ENCODE measurements at regions not wholly inside any gene's neighbourhood (a gene's known extent, or its start where the extent isn't known, plus 50 kb on each side); places are given as distances from the start of the nearest gene placed in this dataset.
"Not testable (repeated sequence)": the region's sequence is repeated elsewhere in the genome, so short reads cannot be mapped to it uniquely, and the experiment has no call there.

DNA sequence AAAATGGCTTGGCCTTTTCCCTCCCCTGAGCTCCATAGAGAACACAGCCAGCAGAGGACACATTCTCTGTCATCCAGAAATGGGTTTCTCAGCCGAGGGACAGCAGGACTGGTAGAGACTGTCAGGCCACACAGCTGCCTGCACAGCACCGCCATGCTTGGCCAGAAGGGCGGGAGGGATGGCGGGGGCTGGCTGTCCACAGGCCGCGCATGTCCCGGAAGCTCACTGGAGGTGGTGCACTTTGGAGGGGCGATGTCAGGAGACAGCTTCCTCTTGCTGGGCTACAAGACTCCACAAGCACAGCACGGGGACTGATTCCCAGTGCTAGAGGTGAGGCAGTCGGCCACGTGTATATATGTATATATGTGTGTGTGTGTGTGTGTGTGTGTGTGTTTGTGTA lies 125.3 kb downstream of the GOLGA6L4 start:
- not testable (repeated sequence) for DNase-seq

GRCh38 chr15:84384421-84384820 lies 148.8 kb downstream of the GOLGA6L4 start:
- not testable (repeated sequence) for DNase-seq

- DNase-seq: no peak
Measured at GRCh38 chr15:84387086-84387485, 151.5 kb downstream of the GOLGA6L4 start.

DNA sequence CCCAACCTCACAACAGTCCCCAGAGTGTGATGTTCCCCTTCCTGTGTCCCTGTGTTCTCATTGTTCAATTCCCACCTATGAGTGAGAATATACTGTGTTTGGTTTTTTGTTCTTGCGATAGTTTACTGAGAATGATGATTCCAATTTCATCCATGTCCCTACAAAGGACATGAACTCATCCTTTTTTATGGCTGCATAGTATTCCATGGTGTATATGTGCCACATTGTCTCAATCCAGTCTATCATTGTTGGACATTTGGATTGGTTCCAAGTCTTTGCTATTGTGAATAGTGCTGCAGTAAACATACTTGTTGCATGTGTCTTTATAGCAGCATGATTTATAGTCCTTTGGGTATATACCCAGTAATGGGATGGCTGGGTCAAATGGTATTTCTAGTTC lies 152.6 kb downstream of the GOLGA6L4 start:
- not testable (repeated sequence) for DNase-seq

GRCh38 chr15:84388638-84389037 lies 153.1 kb downstream of the GOLGA6L4 start:
- DNase-seq: not testable (repeated sequence)

GRCh38 chr15:84390324-84390723 lies 154.8 kb downstream of the GOLGA6L4 start:
- not testable (repeated sequence) for DNase-seq

DNA sequence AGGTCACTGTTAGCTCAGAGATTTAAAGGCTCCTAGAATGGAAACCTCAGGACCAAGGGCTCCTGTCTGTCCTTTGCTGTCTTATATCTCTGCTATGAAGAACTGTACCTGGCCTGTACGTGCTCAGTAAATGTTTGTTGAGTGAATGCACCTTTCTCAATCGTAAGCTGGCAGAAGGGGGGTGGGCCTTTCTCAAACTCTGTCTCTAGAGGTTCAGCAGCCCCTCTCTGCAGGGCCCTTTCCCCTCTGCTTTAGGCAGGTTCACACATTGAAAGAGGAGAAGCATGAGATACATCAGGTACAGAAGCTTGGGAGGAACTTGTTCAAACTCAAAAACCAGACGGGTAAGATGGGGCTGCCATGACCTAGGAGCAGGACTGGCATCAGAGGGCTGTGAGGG lies 155.6 kb downstream of the GOLGA6L4 start:
- no peak for DNase-seq

- not testable (repeated sequence) for DNase-seq
Measured at GRCh38 chr15:84392020-84392419, 156.4 kb downstream of the GOLGA6L4 start.

DNA sequence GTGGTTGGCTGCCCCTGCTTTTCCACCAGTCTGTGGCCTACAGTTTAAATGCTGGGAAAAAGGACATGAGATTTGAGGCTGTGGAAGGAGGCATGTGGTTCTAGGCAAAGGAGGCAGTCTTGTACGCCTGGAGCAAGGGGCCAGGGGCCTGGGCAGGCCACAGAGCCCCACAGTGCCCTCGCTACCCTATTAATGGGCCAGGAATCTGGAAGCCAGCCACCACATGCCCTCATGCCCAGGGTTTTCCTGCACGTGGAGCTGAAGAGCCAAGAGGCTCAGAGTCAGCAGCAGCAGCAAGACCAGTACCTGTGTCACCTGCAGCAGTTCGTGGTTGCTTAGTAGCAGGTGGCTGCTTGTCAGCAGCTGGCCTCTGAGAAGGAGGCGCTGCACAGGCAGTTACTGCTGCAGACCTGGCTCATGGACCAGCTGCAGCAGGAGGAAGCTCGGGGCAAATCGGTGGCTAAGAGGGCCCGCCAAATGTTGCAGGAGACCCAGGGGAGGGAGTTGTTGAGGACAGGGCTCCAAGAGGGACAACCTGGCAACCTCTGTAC lies 157.9 kb downstream of the GOLGA6L4 start:
- not testable (repeated sequence) for DNase-seq

DNA sequence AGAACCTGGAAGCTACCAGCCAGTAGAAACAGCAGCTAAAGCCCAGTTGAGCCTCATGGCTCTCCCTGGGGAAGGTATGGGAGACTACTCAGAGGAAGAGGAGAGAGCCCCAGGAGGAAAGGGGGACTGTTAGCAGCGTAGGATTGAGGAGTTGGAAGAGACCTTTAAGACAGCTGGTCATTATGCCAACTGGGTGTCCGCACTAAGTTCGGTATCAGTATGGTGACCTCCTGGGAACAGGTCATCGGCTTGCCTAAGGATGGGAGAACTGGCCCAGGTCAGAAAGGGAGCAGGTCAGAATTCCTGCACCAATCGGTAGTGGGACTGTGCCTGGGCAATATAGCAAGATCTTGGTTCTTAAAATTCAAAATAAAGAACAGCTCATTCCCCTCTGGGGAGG lies 158.4 kb downstream of the GOLGA6L4 start:
- not testable (repeated sequence) for DNase-seq

DNA sequence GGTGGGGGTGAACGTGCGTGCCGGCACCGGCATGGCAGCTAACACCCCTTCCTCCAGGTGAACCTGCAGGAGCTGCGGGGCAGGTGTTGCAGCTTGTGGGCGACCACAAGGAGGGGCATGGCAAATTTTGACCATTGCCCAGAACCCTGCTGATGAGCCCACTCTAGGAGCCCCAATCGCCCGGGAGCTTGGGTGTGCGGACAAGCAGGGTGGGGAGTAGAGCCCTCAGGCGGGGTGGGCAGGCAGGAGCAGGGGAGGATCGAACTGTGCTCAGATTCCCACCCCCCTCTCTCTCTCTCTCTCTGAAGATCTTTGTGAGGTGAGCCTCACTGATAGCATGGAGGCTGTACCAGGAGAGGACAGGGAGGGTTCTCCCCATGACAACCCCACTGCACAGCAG lies 159.8 kb downstream of the GOLGA6L4 start:
- not testable (repeated sequence) for DNase-seq

DNA sequence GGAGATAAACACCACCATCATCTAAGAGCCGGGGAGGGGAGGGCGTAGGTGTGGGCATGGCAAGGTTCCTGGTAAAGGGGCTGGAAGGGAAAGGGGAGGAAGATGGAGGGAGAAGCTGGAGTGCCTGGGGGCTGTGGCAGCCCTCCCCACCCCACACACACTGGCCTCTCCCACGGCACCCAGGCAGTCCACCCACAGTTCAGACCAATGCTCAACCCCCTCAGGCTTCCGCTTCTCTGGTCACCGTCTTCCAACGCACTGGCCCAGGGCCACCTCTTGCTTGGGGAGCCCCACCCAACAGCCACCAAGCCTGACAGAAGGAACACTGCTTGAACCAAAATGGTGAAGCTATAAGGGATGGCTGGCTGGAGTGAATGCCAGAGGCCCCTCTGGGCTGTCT lies 160.3 kb downstream of the GOLGA6L4 start:
- DNase-seq: not testable (repeated sequence)

GRCh38 chr15:84397066-84397465 lies 161.5 kb downstream of the GOLGA6L4 start:
- not testable (repeated sequence) for DNase-seq

DNA sequence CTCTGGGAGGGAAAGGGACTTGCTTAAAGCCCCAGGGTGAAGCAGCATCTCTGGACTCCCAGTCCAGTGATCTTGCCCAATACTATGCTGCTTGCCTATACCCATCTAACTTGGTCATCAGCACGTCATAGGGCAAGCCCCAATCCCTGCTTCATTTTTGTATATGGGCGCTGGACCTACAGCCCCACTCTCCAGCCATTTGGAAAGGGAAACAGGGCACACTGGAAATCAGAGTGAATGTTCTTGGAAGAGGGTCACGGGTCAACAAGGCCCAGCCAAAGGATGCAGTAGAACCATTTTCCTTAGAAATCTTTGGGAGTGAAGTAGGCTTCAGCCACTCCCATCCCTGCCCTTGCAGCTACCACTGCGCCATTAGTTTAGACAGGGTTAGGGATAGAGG lies 162.5 kb downstream of the GOLGA6L4 start:
- not testable (repeated sequence) for DNase-seq

GRCh38 chr15:84398763-84399701 lies 163.5 kb downstream of the GOLGA6L4 start:
- no peak for DNase-seq

DNA sequence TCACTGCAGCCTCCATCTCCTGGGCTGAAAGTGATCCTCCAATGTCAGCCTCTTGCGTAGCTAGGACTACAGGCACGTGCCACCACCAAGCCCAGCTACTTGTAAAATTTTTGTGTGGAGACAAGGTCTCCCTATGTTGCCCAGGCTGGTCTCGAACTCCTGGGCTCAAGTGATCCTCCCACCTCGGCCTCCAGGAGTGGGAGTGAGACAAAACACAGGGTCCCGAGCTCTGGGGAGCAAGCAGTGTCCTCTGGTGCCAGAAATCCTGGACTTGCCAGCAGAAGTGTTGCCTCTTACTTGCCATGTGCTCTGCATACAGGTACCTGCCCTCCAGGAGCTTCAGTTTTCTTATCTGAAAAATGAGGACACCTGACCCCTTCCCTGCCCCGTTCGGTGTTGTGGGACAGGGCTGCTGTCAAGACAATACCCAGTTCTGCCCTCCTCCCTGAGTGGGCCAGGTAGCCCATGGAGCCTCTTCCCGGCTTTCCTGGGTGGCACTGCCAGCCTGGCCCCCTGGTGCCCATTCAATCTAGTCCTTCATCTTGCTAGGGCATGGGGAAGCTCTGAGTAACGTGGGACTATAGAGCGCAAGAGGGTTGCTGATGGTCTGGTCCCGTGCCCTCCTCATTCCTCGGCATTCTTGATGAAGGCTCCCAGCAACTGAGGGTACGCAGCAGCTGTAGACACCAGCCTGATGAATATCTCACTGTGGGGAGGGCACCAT lies 164.6 kb downstream of the GOLGA6L4 start:
- DNase-seq: no peak

- no peak for DNase-seq
Measured at GRCh38 chr15:84400820-84401219, 165.2 kb downstream of the GOLGA6L4 start.

- DNase-seq: not testable (repeated sequence)
Measured at GRCh38 chr15:84401461-84401860, 165.9 kb downstream of the GOLGA6L4 start.

DNA sequence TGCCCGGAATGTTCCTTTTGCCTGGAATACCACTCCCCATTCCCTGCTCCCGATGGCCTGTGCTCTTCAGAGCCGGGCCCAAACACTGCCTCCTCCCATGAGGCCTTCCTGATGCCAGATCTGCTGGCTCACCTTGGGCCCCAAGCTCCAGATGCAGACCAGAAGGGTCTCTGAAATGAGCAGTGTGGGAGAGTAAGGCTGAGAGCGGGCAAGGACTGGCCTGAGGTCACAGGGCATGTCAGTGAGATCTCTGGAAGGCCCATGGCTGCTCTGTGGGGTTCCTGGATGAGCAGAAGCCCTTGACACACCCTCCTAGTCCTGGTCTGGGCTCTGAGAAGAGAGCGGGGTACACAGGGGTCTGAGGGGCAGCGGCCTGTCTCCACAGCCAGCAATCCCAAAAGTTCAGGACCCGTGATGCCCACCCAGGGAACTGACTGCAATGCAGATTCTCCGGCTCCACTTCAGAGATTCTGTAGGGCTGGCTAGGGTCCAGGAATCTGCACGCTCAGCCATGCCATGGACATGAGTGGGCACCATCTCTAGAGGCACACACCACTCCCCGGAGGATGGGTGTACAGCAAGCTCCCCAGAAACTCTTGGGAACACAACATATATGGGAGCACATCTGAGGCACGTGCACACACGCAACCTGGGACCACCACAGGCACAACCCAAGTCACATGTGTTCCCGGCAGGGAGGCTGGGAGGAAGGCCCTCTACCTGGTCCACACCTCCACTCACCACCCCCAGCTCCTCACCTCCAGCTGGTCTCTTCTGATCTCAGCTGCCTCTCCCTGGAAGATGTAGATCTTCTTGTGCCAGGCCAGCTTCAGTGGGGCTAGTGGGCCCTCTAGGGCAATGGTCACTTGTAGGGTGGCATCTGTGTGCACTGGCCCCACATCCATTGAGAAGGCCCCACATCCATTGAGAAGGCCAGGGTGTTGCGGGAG lies 166.6 kb downstream of the GOLGA6L4 start:
- DNase-seq: not testable (repeated sequence)

- DNase-seq: no peak
Measured at GRCh38 chr15:84402856-84403608, 167.5 kb downstream of the GOLGA6L4 start.

DNA sequence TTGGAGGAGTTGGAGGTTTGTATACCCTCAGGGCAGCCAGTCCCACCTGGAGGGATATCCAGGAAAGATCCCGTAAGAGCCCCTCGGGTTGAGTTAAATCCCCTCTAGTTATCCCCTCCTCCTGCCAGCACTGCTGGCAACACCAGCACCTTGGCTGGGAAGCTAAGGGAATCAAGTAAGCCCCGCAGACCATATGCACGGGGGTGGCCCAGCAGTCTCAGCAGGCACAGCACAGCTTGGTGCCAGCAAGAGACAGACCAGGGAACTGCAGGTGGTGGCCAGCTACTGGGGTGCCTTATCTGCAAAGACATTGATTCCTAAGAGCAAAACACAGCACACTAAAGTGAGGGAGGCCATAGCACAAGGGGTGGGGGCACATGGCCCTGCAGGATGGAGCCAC lies 173.8 kb downstream of the GOLGA6L4 start:
- DNase-seq: not testable (repeated sequence)
